Endothelial cell of umbilical vein (primary cell): ENCODE measurements at regions not wholly inside any gene's neighbourhood (a gene's known extent, or its start where the extent isn't known, plus 50 kb on each side); places are given as distances from the start of the nearest gene placed in this dataset.

Experiments used
- BruUV-seq: library from RNA; stranded (reverse); fragments of 400-500 nt; replicated peaks from 2 replicates; lab custom pipeline; 2021; lab: Mats Ljungman, UMichigan
- CTCF ChIA-PET: fragments of 300-600, 350-600 bp; sonication (Branson Sonifier 250); formaldehyde crosslinking; loops from one replicate; lab custom pipeline; 2021; ENCODE audit warnings: antibody characterized with exemption, inconsistent platforms; lab: Charles Lee
- POLR2A ChIA-PET: fragments of 300-600, 350-600 bp; sonication (Branson Sonifier 250); formaldehyde crosslinking; loops from one replicate; lab custom pipeline; 2021; ENCODE audit warnings: antibody characterized with exemption, inconsistent platforms; lab: Charles Lee
- DNase-seq: peaks from one replicate; pipeline ENCODE4 v3.0.0-alpha.2; 2011; ENCODE audit warnings: low read depth, low spot score
- FAIRE-seq: peaks from 2 replicates; lab custom pipeline; 2011; peaks lifted over from hg19 to GRCh38; lab: Jason Lieb, UNC
- H2AFZ ChIP-seq: 2 replicates; pipeline ENCODE4 v1.6.0; 2012; ENCODE audit warnings: low read depth, low read length, control low read depth, inconsistent platforms
- H3K27ac ChIP-seq: 2 replicates; pipeline ENCODE4 v1.5.1; 2011; ENCODE audit warnings: low read depth, mild to moderate bottlenecking, control low read depth, low read length, moderate library complexity; ENCODE audit not compliant: insufficient read depth
- H3K27me3 ChIP-seq, 2 experiments: 2 replicates each; pipeline versions ENCODE4 v1.6.0 to v1.6.1; 2011; ENCODE audit warnings: low read length in 2 of 2, mixed read lengths in 1 of 2; ENCODE audit not compliant: control insufficient read depth in 2 of 2, insufficient read depth in 2 of 2
- H3K36me3 ChIP-seq, 2 experiments: 2 replicates in 1 of 2; 3 replicates in 1 of 2; pipeline ENCODE4 v1.5.1; 2011; ENCODE audit warnings: low read length in 2 of 2, mild to moderate bottlenecking in 1 of 2, moderate library complexity in 1 of 2; ENCODE audit not compliant: control insufficient read depth in 2 of 2, insufficient read depth in 2 of 2; ENCODE audit errors: extremely low read depth in 1 of 2
- H3K4me1 ChIP-seq: 3 replicates; pipeline ENCODE4 v1.5.1; 2011; ENCODE audit warnings: mild to moderate bottlenecking, low read length; ENCODE audit not compliant: control insufficient read depth, insufficient read depth; ENCODE audit errors: extremely low read depth
- H3K4me2 ChIP-seq: 2 replicates; pipeline ENCODE4 v1.6.1; 2011; ENCODE audit warnings: low read length, control low read depth, mixed read lengths; ENCODE audit not compliant: insufficient read depth
- H3K4me3 ChIP-seq, 3 experiments: fragments of 200-600 bp in 1 of 3; sonication (generic), shearing (Covaris generic) in 1 of 3; replicated peaks in 1 of 3; 2 replicates each; pipeline ENCODE4 v1.5.1; 2011 to 2016; ENCODE audit warnings: control low read depth in 3 of 3, low read length in 3 of 3, mild to moderate bottlenecking in 2 of 3, inconsistent platforms in 1 of 3, low read depth in 1 of 3, moderate library complexity in 1 of 3; ENCODE audit not compliant: insufficient read depth in 1 of 3
- H3K79me2 ChIP-seq: 2 replicates; pipeline ENCODE4 v1.6.0; 2012; ENCODE audit warnings: low read length, inconsistent platforms; ENCODE audit not compliant: control insufficient read depth, insufficient read depth
- H3K9ac ChIP-seq: replicated peaks from 2 replicates; pipeline ENCODE3; 2011; ENCODE audit warnings: low read length, control low read depth; ENCODE audit not compliant: insufficient read depth; ENCODE audit errors: extremely low read depth
- H3K9me1 ChIP-seq: replicated peaks from 3 replicates; pipeline ENCODE4 v1.6.0; 2011; ENCODE audit warnings: mild to moderate bottlenecking, low read length; ENCODE audit not compliant: control insufficient read depth, insufficient read depth; ENCODE audit errors: extremely low read depth
- H3K9me3 ChIP-seq: replicated peaks from 2 replicates; pipeline ENCODE4 v1.5.1; 2012; ENCODE audit warnings: low read length, inconsistent platforms; ENCODE audit not compliant: control insufficient read depth, insufficient read depth
- H4K20me1 ChIP-seq: replicated peaks from 2 replicates; pipeline ENCODE3; 2011; ENCODE audit warnings: mild to moderate bottlenecking, low read length; ENCODE audit not compliant: control insufficient read depth, insufficient read depth; ENCODE audit errors: extremely low read depth
- EZH2 ChIP-seq: IDR thresholded peaks from 2 replicates; pipeline ENCODE4 v1.6.1; 2012; ENCODE audit warnings: borderline replicate concordance, low read depth, mild to moderate bottlenecking, moderate library complexity, low read length, inconsistent platforms; ENCODE audit not compliant: severe bottlenecking
- FOS ChIP-seq: IDR thresholded peaks from 2 replicates; pipeline ENCODE4 v1.6.1; 2011; ENCODE audit warnings: mild to moderate bottlenecking, low read length, moderate library complexity, borderline replicate concordance; ENCODE audit not compliant: insufficient read depth
- GATA2 ChIP-seq: IDR thresholded peaks from 2 replicates; pipeline ENCODE4 v1.7.0; 2011; ENCODE audit warnings: low read depth, mild to moderate bottlenecking, moderate library complexity, mixed read lengths, low read length; ENCODE audit not compliant: insufficient read length, insufficient read depth
- JUN ChIP-seq: IDR thresholded peaks from 2 replicates; pipeline ENCODE4 v1.6.1; 2011; ENCODE audit warnings: borderline replicate concordance, low read depth; ENCODE audit not compliant: insufficient read length, insufficient read depth
- MYC ChIP-seq: IDR thresholded peaks from one replicate; pipeline ENCODE4 v1.6.1; 2011; ENCODE audit warnings: mild to moderate bottlenecking, low read depth, low read length
- POLR2A ChIP-seq: IDR thresholded peaks from 2 replicates; pipeline ENCODE4 v1.6.1; 2012; ENCODE audit warnings: low read depth, mild to moderate bottlenecking, control low read depth, low read length
- POLR2AphosphoS5 ChIP-seq: IDR thresholded peaks from 2 replicates; pipeline ENCODE4 v1.6.1; 2012; ENCODE audit warnings: low read depth, mild to moderate bottlenecking, control low read depth, low read length, moderate library complexity; ENCODE audit not compliant: insufficient read depth
- dilution Hi-C: fragments of 300-500 bp; cut with MboI; formaldehyde crosslinking; loops from one replicate; pipeline ENCODE4 v1.15.0; 2019; ENCODE audit warnings: low sequenced_read_pairs; ENCODE audit not compliant: extremely low pct_ligation_motif_present
- intact Hi-C: fragments of 100-400 bp; cut with micrococcal nuclease; formaldehyde crosslinking; loops from one replicate; pipeline ENCODE4 v1.10.0; 2022
- TF ChIP-seq, protein P1 (sequence below), 2 donors: IDR thresholded peaks; 1 replicate in 1 of 2; 2 replicates in 1 of 2; pipeline ENCODE4 v1.5.1; 2011; ENCODE audit warnings: low read length in 2 of 2, mild to moderate bottlenecking in 2 of 2, moderate library complexity in 2 of 2, control low read depth in 1 of 2, inconsistent platforms in 1 of 2, low read depth in 1 of 2; ENCODE audit not compliant: insufficient read depth in 1 of 2; ENCODE audit errors: extremely low read depth in 1 of 2
- TF ChIP-seq, protein P2 (sequence below): IDR thresholded peaks from 2 replicates; pipeline ENCODE4 v1.6.1; 2011; ENCODE audit not compliant: insufficient read depth, insufficient read length

DNA sequence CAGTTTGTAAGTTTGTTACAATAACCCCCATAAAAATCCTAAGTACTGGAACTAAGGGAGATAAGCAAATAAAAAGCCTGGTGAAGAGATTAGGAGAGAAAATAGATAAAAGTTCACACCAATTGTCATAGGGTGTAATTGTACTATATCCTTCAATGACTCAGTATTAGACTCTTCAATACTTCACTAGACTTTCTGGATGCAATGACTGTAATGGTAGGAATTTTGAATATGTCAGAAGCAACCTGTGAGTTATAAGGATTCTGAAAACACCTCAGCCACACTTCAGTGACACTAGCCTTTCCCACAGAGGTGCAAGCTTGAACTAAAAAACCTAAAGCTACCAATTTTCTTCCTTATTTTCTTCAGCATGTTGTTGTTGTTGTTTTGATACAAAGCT lies 147.9 kb downstream of the PTGER3 start:
- no peaks in the 10 kb centered on the region for H3K79me2 ChIP-seq
- dilution Hi-C loops = no loop called here
- H3K27me3 ChIP-seq = no peaks in the 10 kb centered on the region
- H3K9ac ChIP-seq = no peak overlapping the region
- H3K36me3 ChIP-seq = no peaks in the 10 kb centered on the region
- ChIA-PET CTCF (no interaction called here), POLR2A (no interaction called here)
- H3K9me1 ChIP-seq = no peaks in the 10 kb centered on the region
- intact Hi-C loops = no loop called here
- no peak overlapping the region for H3K27ac ChIP-seq
- DNase-seq (no peak), FAIRE-seq (no peak)
- no peak overlapping the region for H3K4me2 ChIP-seq
- no peaks in the 10 kb centered on the region for H3K4me1 ChIP-seq
- H3K9me3 ChIP-seq = no peaks in the 10 kb centered on the region
- H4K20me1 ChIP-seq = no peaks in the 10 kb centered on the region
- TF ChIP-seq MYC = no peak
- TF ChIP-seq EZH2 = no peak
- TF ChIP-seq JUN = no peak
- no peak for TF ChIP-seq POLR2A
- TF ChIP-seq POLR2AphosphoS5 = no peak
- TF ChIP-seq GATA2 = no peak
- TF ChIP-seq, protein P1, sequence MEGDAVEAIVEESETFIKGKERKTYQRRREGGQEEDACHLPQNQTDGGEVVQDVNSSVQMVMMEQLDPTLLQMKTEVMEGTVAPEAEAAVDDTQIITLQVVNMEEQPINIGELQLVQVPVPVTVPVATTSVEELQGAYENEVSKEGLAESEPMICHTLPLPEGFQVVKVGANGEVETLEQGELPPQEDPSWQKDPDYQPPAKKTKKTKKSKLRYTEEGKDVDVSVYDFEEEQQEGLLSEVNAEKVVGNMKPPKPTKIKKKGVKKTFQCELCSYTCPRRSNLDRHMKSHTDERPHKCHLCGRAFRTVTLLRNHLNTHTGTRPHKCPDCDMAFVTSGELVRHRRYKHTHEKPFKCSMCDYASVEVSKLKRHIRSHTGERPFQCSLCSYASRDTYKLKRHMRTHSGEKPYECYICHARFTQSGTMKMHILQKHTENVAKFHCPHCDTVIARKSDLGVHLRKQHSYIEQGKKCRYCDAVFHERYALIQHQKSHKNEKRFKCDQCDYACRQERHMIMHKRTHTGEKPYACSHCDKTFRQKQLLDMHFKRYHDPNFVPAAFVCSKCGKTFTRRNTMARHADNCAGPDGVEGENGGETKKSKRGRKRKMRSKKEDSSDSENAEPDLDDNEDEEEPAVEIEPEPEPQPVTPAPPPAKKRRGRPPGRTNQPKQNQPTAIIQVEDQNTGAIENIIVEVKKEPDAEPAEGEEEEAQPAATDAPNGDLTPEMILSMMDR (IDR thresholded peaks at IDR 0.05; ENCODE audit: extremely low read depth in 1 of 2, insufficient read depth in 1 of 2, low read depth in 1 of 2, low read length in 2 of 2) = no peak
- no peak for TF ChIP-seq FOS
- TF ChIP-seq, protein P2, sequence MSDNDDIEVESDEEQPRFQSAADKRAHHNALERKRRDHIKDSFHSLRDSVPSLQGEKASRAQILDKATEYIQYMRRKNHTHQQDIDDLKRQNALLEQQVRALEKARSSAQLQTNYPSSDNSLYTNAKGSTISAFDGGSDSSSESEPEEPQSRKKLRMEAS = no peak
- BruUV-seq = no TSS peak
- H3K4me3 ChIP-seq = no peak overlapping the region
- no peak overlapping the region for H2AFZ ChIP-seq
